Midbrain (tissue), 1 donor: ENCODE measurements at regions not wholly inside any gene's neighbourhood (a gene's known extent, or its start where the extent isn't known, plus 50 kb on each side); places are given as distances from the start of the nearest gene placed in this dataset.
A peak's percentile ranks its signal among the peaks of the same experiment; 100 is the strongest.
"Not testable (repeated sequence)": the region's sequence is repeated elsewhere in the genome, so short reads cannot be mapped to it uniquely, and the experiment has no call there.

Experiments used
- DNase-seq: peaks from one replicate; lab custom pipeline; 2025; lab: John Stamatoyannopoulos, UW

GRCh38 chr15:88995449-88995848 lies 82.3 kb upstream of the MFGE8 start:
- DNase-seq = no peak

DNA sequence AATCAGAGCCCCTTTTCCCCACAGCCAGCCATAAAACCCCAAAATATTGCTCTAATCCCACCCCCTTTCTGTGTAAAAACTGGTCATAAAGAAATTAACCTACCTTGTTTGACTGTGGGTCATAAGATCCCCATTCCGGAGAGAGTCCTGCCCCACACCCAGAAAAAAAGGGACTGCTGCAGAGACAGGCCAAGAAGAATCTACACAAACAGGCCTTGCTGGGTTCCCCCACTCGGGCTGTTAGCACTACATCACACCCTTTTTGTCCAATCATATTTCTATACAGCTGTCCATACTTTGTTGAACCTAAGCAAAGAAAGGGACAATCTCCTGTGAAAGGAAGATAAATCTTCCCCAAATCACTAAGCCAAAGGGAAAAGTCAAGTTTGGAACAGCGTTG lies 84.4 kb upstream of the MFGE8 start:
- no peak for DNase-seq

GRCh38 chr15:88998980-88999713 lies 86.0 kb upstream of the MFGE8 start:
- no peak for DNase-seq

GRCh38 chr15:89001708-89002275 lies 86.5 kb upstream of the ABHD2 start:
- DNase-seq = not testable (repeated sequence)

DNA sequence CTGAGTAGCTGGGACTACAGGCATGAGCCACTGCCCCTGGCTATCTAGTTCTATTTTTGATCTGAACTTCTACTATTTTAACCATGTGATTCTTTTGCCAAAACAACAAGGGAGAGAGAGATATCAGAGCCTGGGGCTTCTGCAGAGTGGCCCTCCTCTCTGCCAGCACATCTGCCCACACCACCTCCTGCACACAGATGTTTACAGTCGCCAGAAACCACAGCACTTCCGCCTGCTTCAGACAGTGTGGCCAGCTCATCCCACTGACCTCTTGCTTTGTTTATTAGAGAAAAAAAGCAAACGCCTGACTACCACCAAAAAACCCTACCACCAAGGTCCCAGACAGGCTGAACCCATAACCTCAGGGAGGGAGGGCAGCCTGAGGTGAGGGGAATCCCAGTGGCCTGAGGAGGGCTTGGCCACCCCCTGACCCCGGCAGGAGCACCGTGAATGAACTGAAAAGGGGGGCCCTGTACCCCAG lies 85.9 kb upstream of the ABHD2 start:
- DNase-seq = no peak

- DNase-seq = no peak
Observed at GRCh38 chr15:89002830-89003229, 85.4 kb upstream of the ABHD2 start.

- DNase-seq = no peak
Observed at GRCh38 chr15:89003865-89004725, 84.2 kb upstream of the ABHD2 start.

GRCh38 chr15:89004726-89005030 lies 83.6 kb upstream of the ABHD2 start:
- no peak for DNase-seq

DNA sequence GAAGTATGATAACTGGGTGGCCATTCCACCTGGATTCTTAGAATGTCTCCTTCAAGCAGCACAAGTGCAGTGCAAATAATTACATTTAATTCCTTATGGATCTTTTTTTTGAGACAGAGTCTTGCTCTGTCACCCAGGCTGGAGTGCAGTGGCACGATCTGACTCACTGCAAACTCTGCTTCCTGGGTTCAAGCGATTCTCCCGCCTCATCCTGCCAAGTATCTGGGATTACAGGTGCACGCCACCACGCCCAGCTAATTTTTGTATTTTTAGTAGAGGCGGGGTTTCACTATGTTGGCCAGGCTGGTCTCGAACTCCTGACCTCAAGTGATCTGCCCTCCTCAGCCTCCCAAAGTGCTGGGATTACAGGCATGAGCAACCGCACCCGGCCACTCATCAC lies 80.7 kb upstream of the ABHD2 start:
- not testable (repeated sequence) for DNase-seq

GRCh38 chr15:89007989-89008388 lies 80.3 kb upstream of the ABHD2 start:
- DNase-seq = no peak

DNA sequence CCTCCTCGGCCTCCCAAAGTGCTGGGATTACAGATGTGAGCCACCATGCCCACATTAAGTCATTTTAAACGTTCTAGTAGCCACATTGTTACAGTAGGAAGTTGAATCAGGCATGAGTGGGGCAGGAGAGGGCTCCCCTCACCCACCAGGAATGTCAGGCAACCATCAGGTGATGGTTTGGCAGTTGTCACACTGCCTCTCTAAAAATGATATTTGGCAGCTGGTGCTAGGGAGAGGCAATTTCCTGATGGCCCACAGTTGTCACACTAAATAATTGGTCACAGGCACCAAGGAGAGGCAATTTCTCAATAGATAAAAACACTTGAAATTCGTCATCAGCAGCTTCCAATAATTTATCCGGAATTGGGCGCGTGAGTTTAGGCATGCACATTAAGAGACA lies 79.2 kb upstream of the ABHD2 start:
- DNase-seq = no peak

- no peak for DNase-seq
Observed at GRCh38 chr15:89015412-89016097, 72.7 kb upstream of the ABHD2 start.

GRCh38 chr15:89016549-89017041 lies 71.7 kb upstream of the ABHD2 start:
- no peak for DNase-seq

GRCh38 chr15:89017370-89018066 lies 70.7 kb upstream of the ABHD2 start:
- peak; percentile 72 for DNase-seq

GRCh38 chr15:89018207-89018606 lies 70.0 kb upstream of the ABHD2 start:
- DNase-seq = peak; percentile 44

- no peak for DNase-seq
Observed at GRCh38 chr15:89019436-89019835, 68.8 kb upstream of the ABHD2 start.

DNA sequence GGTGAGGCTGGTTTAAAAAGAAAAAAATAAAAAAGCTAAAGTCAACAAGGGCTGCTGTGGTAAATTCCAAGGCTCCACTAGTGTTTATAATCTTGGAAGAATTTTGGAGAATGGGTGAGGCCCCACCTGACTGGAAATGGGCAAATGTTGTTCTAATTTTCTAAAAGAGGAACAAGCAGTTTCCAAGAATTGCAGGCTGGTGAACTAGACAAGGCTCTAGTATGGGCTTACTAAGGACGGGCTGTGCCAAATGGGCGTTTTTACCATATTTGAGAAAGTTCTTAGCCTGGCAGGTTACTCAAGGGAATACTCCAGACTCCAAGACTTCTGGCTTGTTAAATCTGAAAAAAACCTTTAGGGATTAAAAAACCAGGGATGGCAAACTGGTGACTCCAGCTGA lies 67.0 kb upstream of the ABHD2 start:
- DNase-seq = no peak

- DNase-seq = not testable (repeated sequence)
Observed at GRCh38 chr15:89021886-89022285, 66.4 kb upstream of the ABHD2 start.

DNA sequence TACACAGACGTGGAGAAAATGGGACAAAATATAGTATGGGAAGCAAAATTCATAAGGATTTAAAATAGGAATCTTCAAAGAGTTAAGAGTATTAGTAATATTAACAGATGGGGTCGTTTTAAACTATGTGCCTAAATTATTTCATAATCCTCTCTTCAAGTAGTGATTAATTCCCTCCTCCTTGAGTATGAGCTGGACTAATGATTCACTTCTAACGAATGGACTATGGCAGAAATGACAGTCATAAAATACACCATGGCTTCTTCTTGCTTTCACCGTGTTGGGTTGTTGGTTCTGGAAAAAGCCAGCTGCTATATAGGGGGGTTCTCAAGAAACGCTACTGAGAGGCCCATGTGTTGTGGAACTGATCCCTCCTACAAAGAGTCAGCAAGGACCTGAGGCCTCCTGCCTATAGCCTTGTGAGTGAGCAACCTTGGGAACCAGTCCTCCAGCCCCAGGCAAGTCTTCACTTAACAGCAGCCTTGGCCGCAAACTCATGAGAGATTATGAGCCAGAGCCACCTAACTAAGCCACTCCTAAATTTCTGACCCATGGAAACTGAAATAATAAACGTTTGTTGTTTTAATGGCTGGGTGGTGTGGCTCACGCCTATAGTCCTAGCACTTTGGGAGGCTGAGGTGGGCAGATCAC lies 64.8 kb upstream of the ABHD2 start:
- DNase-seq = no peak

DNA sequence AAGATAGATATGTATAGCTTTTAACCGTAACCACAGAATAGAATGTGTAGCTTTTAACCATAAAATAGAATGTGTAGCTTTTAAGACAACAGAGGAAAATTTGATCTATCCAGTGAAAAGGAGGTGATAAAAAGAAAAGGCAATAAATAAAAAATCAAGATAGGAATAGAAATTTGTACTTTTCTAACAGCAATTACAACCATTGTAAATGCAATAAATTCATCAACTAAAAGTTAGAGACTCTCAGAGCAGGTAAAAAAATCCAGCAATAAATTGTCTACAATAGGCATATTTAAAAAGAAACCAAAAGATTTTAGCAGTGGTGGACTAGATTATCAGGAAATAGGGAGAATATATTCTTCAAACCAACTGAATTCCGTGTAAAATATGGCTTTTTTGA lies 63.8 kb upstream of the ABHD2 start:
- no peak for DNase-seq

DNA sequence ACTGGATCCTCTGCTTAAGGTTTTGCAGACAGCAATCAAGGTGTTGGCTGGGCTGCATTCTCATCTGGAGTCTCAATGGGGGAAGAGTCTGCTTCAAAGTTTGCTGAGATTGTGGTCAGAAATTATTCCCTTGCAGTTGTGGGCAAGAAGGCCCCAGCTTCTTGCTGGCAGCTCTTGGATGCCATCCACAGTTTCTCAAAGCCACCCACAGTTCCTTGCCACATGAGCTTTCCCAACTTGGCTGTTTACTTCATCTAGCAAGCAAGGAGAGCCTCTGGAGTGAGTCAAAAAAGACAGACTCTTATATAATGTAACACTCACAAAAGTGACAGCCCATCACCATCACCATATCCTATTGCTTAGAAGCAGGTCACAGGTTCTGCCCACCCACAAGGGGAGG lies 62.1 kb upstream of the ABHD2 start:
- DNase-seq = no peak
